Progenitor cell of endocrine pancreas (in vitro differentiated cells): ENCODE measurements at regions not wholly inside any gene's neighbourhood (a gene's known extent, or its start where the extent isn't known, plus 50 kb on each side); places are given as distances from the start of the nearest gene placed in this dataset.

Experiments used
- DNase-seq: peaks from one replicate; pipeline ENCODE4 v3.0.0; 2021; ENCODE audit warnings: low spot score; ENCODE audit not compliant: unreplicated experiment
- H3K27ac Mint-ChIP-seq: 2 replicates; pipeline ENCODE4 v1.8.0; 2021; ENCODE audit warnings: mild to moderate bottlenecking, moderate library complexity, mixed read lengths
- H3K27me3 Mint-ChIP-seq: 2 replicates; pipeline ENCODE4 v1.8.0; 2021; ENCODE audit warnings: mixed read lengths
- H3K36me3 Mint-ChIP-seq: 2 replicates; pipeline ENCODE4 v1.8.0; 2022; ENCODE audit warnings: mixed read lengths; ENCODE audit not compliant: insufficient read depth
- H3K4me1 Mint-ChIP-seq: 2 replicates; pipeline ENCODE4 v1.8.0; 2021; ENCODE audit warnings: low read depth, mixed read lengths
- H3K4me3 Mint-ChIP-seq: 2 replicates; pipeline ENCODE4 v1.8.0; 2021; ENCODE audit warnings: low read depth, mild to moderate bottlenecking, moderate library complexity, mixed read lengths
- H3K9me3 Mint-ChIP-seq: 2 replicates; pipeline ENCODE4 v1.8.0; 2021; ENCODE audit warnings: low read depth, mixed read lengths
- CTCF ChIP-seq: fragments of 200-600 bp; sonication (generic); IDR thresholded peaks from one replicate; pipeline ENCODE4 v1.5.0; 2021; ENCODE audit warnings: antibody characterized with exemption, mild to moderate bottlenecking; ENCODE audit not compliant: unreplicated experiment

GRCh38 chr3:65177960-65178376 is 490.2 kb upstream of the ADAMTS9 start:
- Mint-ChIP-seq H3K9me3 (no peaks in the 10 kb centered on the region), H3K27me3 (peaks cover 4% of the 10 kb centered on the region), H3K4me3 (no peak overlapping the region), H3K4me1 (peaks cover 2% of the 10 kb centered on the region), H3K27ac (no peak overlapping the region), H3K36me3 (no peaks in the 10 kb centered on the region)
- TF ChIP-seq CTCF, result no peak
- no peak for DNase-seq

- Mint-ChIP-seq H3K27me3 (peaks cover 4% of the 10 kb centered on the region), H3K4me1 (peaks cover 6% of the 10 kb centered on the region), H3K4me3 (no peak overlapping the region), H3K27ac (no peak overlapping the region), H3K36me3 (no peaks in the 10 kb centered on the region), H3K9me3 (no peaks in the 10 kb centered on the region)
- TF ChIP-seq CTCF, result no peak
- no peak for DNase-seq
These were observed 486.9 kb upstream of the ADAMTS9 start for GRCh38 chr3:65174713-65175112.

GRCh38 chr3:65173841-65174240 is 486.0 kb upstream of the ADAMTS9 start:
- H3K4me1 Mint-ChIP-seq, result peaks cover 5% of the 10 kb centered on the region
- H3K27ac Mint-ChIP-seq, result no peak overlapping the region
- H3K27me3 Mint-ChIP-seq, result no peaks in the 10 kb centered on the region
- TF ChIP-seq CTCF, result no peak
- no peak overlapping the region for H3K4me3 Mint-ChIP-seq
- no peaks in the 10 kb centered on the region for H3K9me3 Mint-ChIP-seq
- DNase-seq, result no peak
- no peaks in the 10 kb centered on the region for H3K36me3 Mint-ChIP-seq

GRCh38 chr3:65172209-65172608 is 484.4 kb upstream of the ADAMTS9 start:
- H3K4me1 Mint-ChIP-seq, result peaks cover 6% of the 10 kb centered on the region
- H3K4me3 Mint-ChIP-seq, result no peak overlapping the region
- no peaks in the 10 kb centered on the region for H3K9me3 Mint-ChIP-seq
- DNase-seq, result no peak
- no peak overlapping the region for H3K27ac Mint-ChIP-seq
- TF ChIP-seq CTCF, result no peak
- no peaks in the 10 kb centered on the region for H3K36me3 Mint-ChIP-seq
- H3K27me3 Mint-ChIP-seq, result no peaks in the 10 kb centered on the region

- Mint-ChIP-seq H3K4me1 (peaks cover 10% of the 10 kb centered on the region), H3K4me3 (no peak overlapping the region), H3K27ac (peak overlapping the region; percentile 60), H3K27me3 (no peaks in the 10 kb centered on the region), H3K36me3 (no peaks in the 10 kb centered on the region), H3K9me3 (no peaks in the 10 kb centered on the region)
- DNase-seq, result no peak
- TF ChIP-seq CTCF, result peak; percentile 52
These were observed 482.7 kb upstream of the ADAMTS9 start for GRCh38 chr3:65170390-65171042.
